ENCODE measurements at regions not wholly inside any gene's neighbourhood (a gene's known extent, or its start where the extent isn't known, plus 50 kb on each side); places are given as distances from the start of the nearest gene placed in this dataset.

- no peak for TF ChIP-seq FOXK2 (IDR thresholded peaks at IDR 0.05)
- TF ChIP-seq ZNF75D (CRISPR knock-in tag; IDR thresholded peaks at IDR 0.05; ENCODE audit: borderline replicate concordance), result no peak
- TF ChIP-seq ZNF274 (CRISPR knock-in tag; IDR thresholded peaks at IDR 0.05), result no peak
- TF ChIP-seq EZH2 (conservative IDR thresholded peaks at IDR 0.05; ENCODE audit: low read depth, low read length), result no peak
- TF ChIP-seq, protein P1, sequence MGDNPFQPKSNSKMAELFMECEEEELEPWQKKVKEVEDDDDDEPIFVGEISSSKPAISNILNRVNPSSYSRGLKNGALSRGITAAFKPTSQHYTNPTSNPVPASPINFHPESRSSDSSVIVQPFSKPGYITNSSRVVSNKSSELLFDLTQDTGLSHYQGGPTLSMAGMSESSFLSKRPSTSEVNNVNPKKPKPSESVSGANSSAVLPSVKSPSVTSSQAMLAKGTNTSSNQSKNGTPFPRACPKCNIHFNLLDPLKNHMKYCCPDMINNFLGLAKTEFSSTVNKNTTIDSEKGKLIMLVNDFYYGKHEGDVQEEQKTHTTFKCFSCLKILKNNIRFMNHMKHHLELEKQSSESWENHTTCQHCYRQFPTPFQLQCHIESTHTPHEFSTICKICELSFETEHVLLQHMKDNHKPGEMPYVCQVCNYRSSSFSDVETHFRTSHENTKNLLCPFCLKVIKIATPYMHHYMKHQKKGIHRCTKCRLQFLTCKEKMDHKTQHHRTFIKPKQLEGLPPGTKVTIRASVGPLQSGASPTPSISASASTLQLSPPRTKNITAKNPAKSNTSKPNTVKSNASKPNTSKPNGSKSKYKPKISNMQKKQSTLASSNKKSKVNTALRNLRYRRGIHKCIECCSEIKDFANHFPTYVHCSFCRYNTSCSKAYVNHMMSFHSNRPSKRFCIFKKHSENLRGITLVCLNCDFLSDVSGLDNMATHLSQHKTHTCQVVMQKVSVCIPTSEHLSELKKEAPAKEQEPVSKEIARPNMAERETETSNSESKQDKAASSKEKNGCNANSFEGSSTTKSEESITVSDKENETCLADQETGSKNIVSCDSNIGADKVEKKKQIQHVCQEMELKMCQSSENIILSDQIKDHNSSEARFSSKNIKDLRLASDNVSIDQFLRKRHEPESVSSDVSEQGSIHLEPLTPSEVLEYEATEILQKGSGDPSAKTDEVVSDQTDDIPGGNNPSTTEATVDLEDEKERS (CRISPR knock-in tag; IDR thresholded peaks at IDR 0.05), result no peak
- TF ChIP-seq ZBTB7A (CRISPR knock-in tag; IDR thresholded peaks at IDR 0.05), result no peak
Observed at GRCh38 chr2:226358688-226359087, 440.9 kb downstream of the IRS1 start.
